H1 (cell line): ENCODE measurements at regions not wholly inside any gene's neighbourhood (a gene's known extent, or its start where the extent isn't known, plus 50 kb on each side); places are given as distances from the start of the nearest gene placed in this dataset.
A peak's percentile ranks its signal among the peaks of the same experiment; 100 is the strongest.

Source experiments
- CTCF ChIA-PET: fragments of 300-600 bp; sonication (Branson Sonifier 250); formaldehyde crosslinking; loops from one replicate; lab custom pipeline; 2021; ENCODE audit not compliant: partially characterized antibody; lab: Charles Lee
- POLR2A ChIA-PET: fragments of 300-600 bp; sonication (Branson Sonifier 250); formaldehyde crosslinking; loops from one replicate; lab custom pipeline; 2021; ENCODE audit warnings: inconsistent platforms; ENCODE audit not compliant: partially characterized antibody; lab: Charles Lee
- DNase-seq, 2 experiments: peaks; one replicate each; pipeline versions ENCODE4 v3.0.0 to v3.0.0-alpha.2; 2010 to 2022; ENCODE audit warnings: low spot score in 2 of 2, low read depth in 1 of 2, mixed read lengths in 1 of 2
- FAIRE-seq: peaks from 2 replicates; lab custom pipeline; 2011; peaks lifted over from hg19 to GRCh38; lab: Jason Lieb, UNC
- H2AFZ ChIP-seq: 2 replicates; pipeline ENCODE4 v1.8.1; 2012; ENCODE audit warnings: low read length, inconsistent platforms
- H2AK5ac ChIP-seq: 2 replicates; pipeline ENCODE4 v1.6.1; 2013; ENCODE audit warnings: low read depth, low read length
- H2BK120ac ChIP-seq: replicated peaks from 2 replicates; pipeline ENCODE3; 2013; ENCODE audit warnings: low read depth, low read length, inconsistent platforms
- H2BK12ac ChIP-seq: 2 replicates; pipeline ENCODE4 v1.6.1; 2013; ENCODE audit warnings: low read depth, low read length
- H2BK15ac ChIP-seq: 2 replicates; pipeline ENCODE4 v1.6.1; 2013; ENCODE audit warnings: low read length
- H2BK20ac ChIP-seq: 2 replicates; pipeline ENCODE4 v1.6.1; 2013; ENCODE audit warnings: low read length
- H2BK5ac ChIP-seq: 2 replicates; pipeline ENCODE4 v1.6.1; 2013; ENCODE audit warnings: low read depth, low read length
- H3K14ac ChIP-seq: 2 replicates; pipeline ENCODE4 v1.6.1; 2013; ENCODE audit warnings: inconsistent platforms; ENCODE audit not compliant: insufficient read length
- H3K18ac ChIP-seq: 2 replicates; pipeline ENCODE4 v1.6.1; 2013; ENCODE audit warnings: low read length; ENCODE audit errors: extremely low read depth
- H3K23ac ChIP-seq: 2 replicates; pipeline ENCODE4 v1.6.1; 2013; ENCODE audit warnings: inconsistent platforms; ENCODE audit not compliant: insufficient read length
- H3K23me2 ChIP-seq: 2 replicates; pipeline ENCODE4 v1.6.1; 2013; ENCODE audit warnings: low read depth, low read length
- H3K27ac ChIP-seq: 2 replicates; pipeline ENCODE4 v1.6.1; 2011; ENCODE audit warnings: low read depth, low read length, inconsistent platforms
- H3K27me3 ChIP-seq, 4 experiments: replicated peaks in 1 of 4; 1 replicate in 1 of 4; 2 replicates in 3 of 4; pipeline versions ENCODE4 v1.6.1 to v1.8.1; 2011 to 2013; ENCODE audit warnings: low read length in 3 of 4, mild to moderate bottlenecking in 3 of 4, inconsistent platforms in 2 of 4, mixed read lengths in 2 of 4, moderate library complexity in 1 of 4; ENCODE audit not compliant: control insufficient read depth in 3 of 4, insufficient read depth in 3 of 4; ENCODE audit errors: extremely low read depth in 1 of 4
- H3K36me3 ChIP-seq, 4 experiments: 2 replicates each; pipeline versions ENCODE4 v1.6.1 to v1.8.1; 2011 to 2013; ENCODE audit warnings: mild to moderate bottlenecking in 4 of 4, low read length in 3 of 4, moderate library complexity in 2 of 4, control low read depth in 1 of 4, inconsistent platforms in 1 of 4; ENCODE audit not compliant: insufficient read depth in 4 of 4, control insufficient read depth in 2 of 4
- H3K4ac ChIP-seq: replicated peaks from 2 replicates; pipeline ENCODE3; 2013; ENCODE audit warnings: low read length, low read depth, mixed read lengths, inconsistent platforms; ENCODE audit not compliant: insufficient read length
- H3K4me1 ChIP-seq, 4 experiments: replicated peaks in 1 of 4; 1 replicate in 1 of 4; 2 replicates in 3 of 4; pipeline versions ENCODE4 v1.6.1 to v1.8.1; 2011 to 2013; ENCODE audit warnings: low read length in 3 of 4, inconsistent platforms in 2 of 4, mixed read lengths in 1 of 4; ENCODE audit not compliant: insufficient read depth in 4 of 4, control insufficient read depth in 3 of 4
- H3K4me2 ChIP-seq, 2 experiments: 2 replicates each; pipeline versions ENCODE4 v1.6.1 to v1.8.1; 2011 to 2013; ENCODE audit warnings: low read depth in 2 of 2, low read length in 2 of 2, control low read depth in 1 of 2, inconsistent platforms in 1 of 2, mild to moderate bottlenecking in 1 of 2; ENCODE audit not compliant: insufficient read depth in 1 of 2
- H3K4me3 ChIP-seq, 4 experiments: fragments of 200-600, 300-600 bp in 1 of 4; sonication (generic), shearing (Covaris generic), sonication (Bioruptor Twin) in 1 of 4; 2 replicates each; pipeline versions ENCODE4 v1.5.1 to v1.8.1; 2011 to 2016; ENCODE audit warnings: low read length in 4 of 4, low read depth in 3 of 4, control low read depth in 2 of 4, inconsistent platforms in 2 of 4, mild to moderate bottlenecking in 2 of 4, mixed read lengths in 1 of 4, moderate library complexity in 1 of 4; ENCODE audit not compliant: insufficient read depth in 2 of 4; ENCODE audit errors: extremely low read depth in 1 of 4
- H3K56ac ChIP-seq: replicated peaks from 2 replicates; pipeline ENCODE3; 2013; ENCODE audit warnings: low read depth, mild to moderate bottlenecking, mixed read lengths, low read length, inconsistent platforms; ENCODE audit not compliant: insufficient read length
- H3K79me1 ChIP-seq: 2 replicates; pipeline ENCODE4 v1.6.1; 2013; ENCODE audit warnings: low read depth, low read length, control low read depth
- H3K79me2 ChIP-seq, 2 experiments: 2 replicates each; pipeline versions ENCODE4 v1.6.1 to v1.8.1; 2012 to 2013; ENCODE audit warnings: low read length in 2 of 2, mild to moderate bottlenecking in 2 of 2, inconsistent platforms in 1 of 2; ENCODE audit not compliant: insufficient read depth in 2 of 2, control insufficient read depth in 1 of 2
- H3K9ac ChIP-seq, 4 experiments: replicated peaks in 1 of 4; 1 replicate in 1 of 4; 2 replicates in 3 of 4; pipeline versions ENCODE4 v1.6.1 to v1.8.1; 2011 to 2013; ENCODE audit warnings: low read depth in 3 of 4, low read length in 3 of 4, control low read depth in 2 of 4, mild to moderate bottlenecking in 2 of 4, moderate library complexity in 2 of 4, inconsistent platforms in 1 of 4; ENCODE audit errors: extremely low read depth in 1 of 4
- H3K9me3 ChIP-seq, 2 experiments: 2 replicates each; pipeline versions ENCODE4 v1.6.1 to v1.8.1; 2012 to 2013; ENCODE audit warnings: mild to moderate bottlenecking in 2 of 2, moderate library complexity in 2 of 2, control low read depth in 1 of 2, inconsistent platforms in 1 of 2, low read depth in 1 of 2, low read length in 1 of 2, mixed read lengths in 1 of 2; ENCODE audit not compliant: insufficient read depth in 2 of 2
- H4K20me1 ChIP-seq, 2 experiments: replicated peaks in 1 of 2; 2 replicates each; pipeline versions ENCODE3 to v1.8.1; 2011 to 2013; ENCODE audit warnings: inconsistent platforms in 2 of 2, low read length in 2 of 2, mild to moderate bottlenecking in 1 of 2; ENCODE audit not compliant: insufficient read depth in 2 of 2, control insufficient read depth in 1 of 2
- H4K5ac ChIP-seq: 2 replicates; pipeline ENCODE4 v1.6.1; 2013; ENCODE audit warnings: low read length, low read depth, mixed read lengths, inconsistent platforms; ENCODE audit not compliant: insufficient read length
- H4K8ac ChIP-seq: 2 replicates; pipeline ENCODE4 v1.8.0; 2013; ENCODE audit warnings: mild to moderate bottlenecking, moderate library complexity, low read length, inconsistent platforms; ENCODE audit not compliant: insufficient read depth; ENCODE audit errors: extremely low read depth
- H4K91ac ChIP-seq: replicated peaks from 2 replicates; pipeline ENCODE3; 2013; ENCODE audit warnings: low read length, mixed read lengths, inconsistent platforms; ENCODE audit not compliant: insufficient read length
- WGBS, 2 experiments: shearing (Covaris generic) in 1 of 2; methylation state at CpG; one replicate each; pipeline versions ENCODE4 v1.1.6 to v1.1.7; 2013 to 2015; ENCODE audit warnings: low lambda C conversion rate in 2 of 2, mixed read lengths in 2 of 2, inconsistent platforms in 1 of 2, low coverage in 1 of 2, missing lambda C conversion rate in 1 of 2; ENCODE audit not compliant: insufficient replicate concordance in 2 of 2, insufficient coverage in 1 of 2, insufficient read length in 1 of 2; ENCODE audit errors: extremely low coverage in 1 of 2, missing lambda C conversion rate in 1 of 2; 5-methylcytosine and 5-hydroxymethylcytosine counted together
- TF ChIP-seq, protein P1 (sequence below), 3 experiments: IDR thresholded peaks; 1 replicate in 2 of 3; 2 replicates in 1 of 3; pipeline versions ENCODE4 v1.5.1 to v1.6.1; 2011; ENCODE audit warnings: low read length in 3 of 3, mild to moderate bottlenecking in 3 of 3, inconsistent platforms in 2 of 3, low read depth in 1 of 3, moderate library complexity in 1 of 3; ENCODE audit not compliant: insufficient read depth in 1 of 3; ENCODE audit errors: control extremely low read depth in 1 of 3

DNA sequence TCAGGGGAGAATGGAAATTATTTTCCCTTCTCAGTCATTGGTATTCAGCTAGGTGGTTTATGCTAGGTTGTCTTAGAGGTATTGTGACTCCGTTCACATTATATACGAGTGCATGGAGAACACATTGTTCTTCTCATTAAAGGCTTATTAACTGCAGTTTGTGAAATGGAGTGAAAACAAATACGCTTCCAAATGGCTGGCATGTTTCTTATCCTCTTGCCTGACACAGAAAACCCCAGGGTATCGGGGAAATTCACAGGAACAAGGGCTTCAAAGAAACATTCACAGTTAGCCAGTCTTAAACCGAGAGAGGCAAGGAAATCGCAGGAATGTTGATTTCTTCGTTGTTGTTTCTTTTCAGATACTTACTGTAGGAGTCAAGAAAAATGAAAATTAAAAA lies 1047.9 kb upstream of the RBFOX1 start:
- Histone ChIP-seq H2BK5ac (no peak overlapping the region), H3K4me1 (peaks cover 3 to 12% (median 10%) of the 10 kb centered on the region in 4 experiments), H4K8ac (no peak overlapping the region), H3K9me3 (0 out of 4 replicates have a peak, but pooled peaks cover 0 to 5% of the 10 kb centered on the region in 2 experiments), H2BK15ac (no peak overlapping the region), H3K23me2 (no peaks in the 10 kb centered on the region), H3K14ac (no peak overlapping the region), H3K56ac (no peak overlapping the region), H3K79me2 (no peaks in the 10 kb centered on the region), H3K27ac (no peak overlapping the region), H4K20me1 (no peaks in the 10 kb centered on the region), H3K4me2 (peak overlapping the region in 1 of 2 experiments; percentile 28; a peak in 1 of 4 replicates), H3K18ac (no peak overlapping the region), H4K91ac (no peak overlapping the region), H3K27me3 (no peaks in the 10 kb centered on the region), H4K5ac (no peak overlapping the region), H3K4ac (peak overlapping the region; percentile 14), H3K23ac (no peak overlapping the region), H3K4me3 (no peak overlapping the region), H2AK5ac (no peak overlapping the region), H2BK120ac (no peak overlapping the region), H3K9ac (no peak overlapping the region), H2AFZ (no peak overlapping the region), H2BK12ac (no peak overlapping the region), H3K79me1 (no peaks in the 10 kb centered on the region), H3K36me3 (no peaks in the 10 kb centered on the region), H2BK20ac (peak overlapping the region; percentile 26; the same call in 1 of the 2 replicates)
- ChIA-PET CTCF (no interaction called here), POLR2A (no interaction called here)
- peak in 1 of 2 experiments; percentile 24 for DNase-seq
- TF ChIP-seq, protein P1, sequence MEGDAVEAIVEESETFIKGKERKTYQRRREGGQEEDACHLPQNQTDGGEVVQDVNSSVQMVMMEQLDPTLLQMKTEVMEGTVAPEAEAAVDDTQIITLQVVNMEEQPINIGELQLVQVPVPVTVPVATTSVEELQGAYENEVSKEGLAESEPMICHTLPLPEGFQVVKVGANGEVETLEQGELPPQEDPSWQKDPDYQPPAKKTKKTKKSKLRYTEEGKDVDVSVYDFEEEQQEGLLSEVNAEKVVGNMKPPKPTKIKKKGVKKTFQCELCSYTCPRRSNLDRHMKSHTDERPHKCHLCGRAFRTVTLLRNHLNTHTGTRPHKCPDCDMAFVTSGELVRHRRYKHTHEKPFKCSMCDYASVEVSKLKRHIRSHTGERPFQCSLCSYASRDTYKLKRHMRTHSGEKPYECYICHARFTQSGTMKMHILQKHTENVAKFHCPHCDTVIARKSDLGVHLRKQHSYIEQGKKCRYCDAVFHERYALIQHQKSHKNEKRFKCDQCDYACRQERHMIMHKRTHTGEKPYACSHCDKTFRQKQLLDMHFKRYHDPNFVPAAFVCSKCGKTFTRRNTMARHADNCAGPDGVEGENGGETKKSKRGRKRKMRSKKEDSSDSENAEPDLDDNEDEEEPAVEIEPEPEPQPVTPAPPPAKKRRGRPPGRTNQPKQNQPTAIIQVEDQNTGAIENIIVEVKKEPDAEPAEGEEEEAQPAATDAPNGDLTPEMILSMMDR (IDR thresholded peaks at IDR 0.05; ENCODE audit: control extremely low read depth in 1 of 3, insufficient read depth in 1 of 3, low read depth in 1 of 3, low read length in 3 of 3), result no peak
- WGBS, 2 experiments, result 62% methylated on average over 7 of the region's 7 CpGs; no CpG with 5 or more reads in 1 of the 2 experiments
- FAIRE-seq, result no peak
